Uterus (tissue), 3 donors: ENCODE measurements at regions not wholly inside any gene's neighbourhood (a gene's known extent, or its start where the extent isn't known, plus 50 kb on each side); places are given as distances from the start of the nearest gene placed in this dataset.

Source experiments
- DNase-seq, 2 donors: peaks; one replicate each; pipeline ENCODE4 v3.0.0-alpha.2; 2019 to 2020
- H3K27ac ChIP-seq, 2 donors: fragments of 200-600 bp; sonication (generic); 1 replicate in 1 of 2; 2 replicates in 1 of 2; pipeline ENCODE4 v1.5.1; 2016 to 2018
- H3K27me3 ChIP-seq, 2 donors: fragments of 200-600 bp; sonication (generic); one replicate each; pipeline ENCODE4 v1.5.1; 2018 to 2019; ENCODE audit warnings: control low read depth in 1 of 2
- H3K36me3 ChIP-seq, 2 donors: fragments of 200-600 bp; sonication (generic); one replicate each; pipeline ENCODE4 v1.5.1; 2019; ENCODE audit warnings: control low read depth in 1 of 2
- H3K4me1 ChIP-seq, 2 donors: fragments of 200-600 bp; sonication (generic); one replicate each; pipeline ENCODE4 v1.5.1; 2018 to 2019; ENCODE audit warnings: control low read depth in 1 of 2
- H3K4me3 ChIP-seq, 2 donors: fragments of 200-600 bp; sonication (generic); 1 replicate in 1 of 2; 2 replicates in 1 of 2; pipeline ENCODE4 v1.5.1; 2018 to 2019; ENCODE audit warnings: mild to moderate bottlenecking in 1 of 2
- H3K9me3 ChIP-seq, 2 donors: fragments of 200-600 bp; sonication (generic); one replicate each; pipeline ENCODE4 v1.5.1; 2019; ENCODE audit warnings: control low read depth in 1 of 2
- POLR2A ChIP-seq, 2 donors: fragments of 450-650 bp; IDR thresholded peaks; one replicate each; pipeline ENCODE4 v1.6.1; 2016; ENCODE audit warnings: antibody characterized with exemption in 2 of 2, mild to moderate bottlenecking in 1 of 2, moderate library complexity in 1 of 2
- intact Hi-C: fragments of 100-400 bp; cut with DNase I; formaldehyde crosslinking; loops from one replicate; pipeline ENCODE4 v1.15.1; 2023; ENCODE audit warnings: low total_unique reads
- TF ChIP-seq, protein P1 (sequence below), 4 experiments: fragments of 200-600 bp in 2 of 4; fragments of 450-650 bp in 2 of 4; sonication (generic) in 2 of 4; IDR thresholded peaks; one replicate each; pipeline ENCODE4 v1.5.1; 2016 to 2019; ENCODE audit warnings: antibody characterized with exemption in 4 of 4, mild to moderate bottlenecking in 2 of 4, moderate library complexity in 1 of 4
- donor health status: DM: yes; HTN: yes; CAD: no.

GRCh38 chr4:100889401-100889800, 371.6 kb upstream of the EMCN start:
- Histone ChIP-seq H3K27ac (no peak overlapping the region), H3K4me1 (no peaks in the 10 kb centered on the region), H3K36me3 (no peaks in the 10 kb centered on the region), H3K4me3 (no peak overlapping the region), H3K9me3 (peaks cover 0 to 6% of the 10 kb centered on the region in 2 donors), H3K27me3 (no peaks in the 10 kb centered on the region)
- intact Hi-C loops, result no loop called here
- TF ChIP-seq, protein P1, sequence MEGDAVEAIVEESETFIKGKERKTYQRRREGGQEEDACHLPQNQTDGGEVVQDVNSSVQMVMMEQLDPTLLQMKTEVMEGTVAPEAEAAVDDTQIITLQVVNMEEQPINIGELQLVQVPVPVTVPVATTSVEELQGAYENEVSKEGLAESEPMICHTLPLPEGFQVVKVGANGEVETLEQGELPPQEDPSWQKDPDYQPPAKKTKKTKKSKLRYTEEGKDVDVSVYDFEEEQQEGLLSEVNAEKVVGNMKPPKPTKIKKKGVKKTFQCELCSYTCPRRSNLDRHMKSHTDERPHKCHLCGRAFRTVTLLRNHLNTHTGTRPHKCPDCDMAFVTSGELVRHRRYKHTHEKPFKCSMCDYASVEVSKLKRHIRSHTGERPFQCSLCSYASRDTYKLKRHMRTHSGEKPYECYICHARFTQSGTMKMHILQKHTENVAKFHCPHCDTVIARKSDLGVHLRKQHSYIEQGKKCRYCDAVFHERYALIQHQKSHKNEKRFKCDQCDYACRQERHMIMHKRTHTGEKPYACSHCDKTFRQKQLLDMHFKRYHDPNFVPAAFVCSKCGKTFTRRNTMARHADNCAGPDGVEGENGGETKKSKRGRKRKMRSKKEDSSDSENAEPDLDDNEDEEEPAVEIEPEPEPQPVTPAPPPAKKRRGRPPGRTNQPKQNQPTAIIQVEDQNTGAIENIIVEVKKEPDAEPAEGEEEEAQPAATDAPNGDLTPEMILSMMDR (IDR thresholded peaks at IDR 0.05), result no peak
- no peak for TF ChIP-seq POLR2A (IDR thresholded peaks at IDR 0.05)
- DNase-seq, result no peak

DNA sequence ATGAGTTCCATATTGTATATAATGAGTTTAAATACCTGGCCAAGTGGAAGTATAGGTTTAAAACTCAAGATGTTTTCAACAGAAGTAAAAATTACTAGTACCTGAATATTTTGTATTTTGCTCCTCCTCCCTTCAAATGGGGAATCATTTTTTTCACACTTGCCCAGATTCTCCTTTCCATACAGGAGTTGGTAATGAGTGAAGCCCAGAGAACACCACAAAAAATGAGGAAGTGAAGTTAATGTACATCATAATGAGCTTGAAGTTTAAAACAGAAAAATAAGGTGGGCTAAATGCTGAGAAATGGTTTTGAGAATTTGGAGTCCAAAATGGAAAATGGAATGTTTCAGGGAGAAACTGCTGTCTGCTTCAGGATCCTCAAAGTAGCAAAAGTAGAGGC, 364.8 kb upstream of the EMCN start:
- Histone ChIP-seq H3K9me3 (no peaks in the 10 kb centered on the region), H3K27me3 (no peaks in the 10 kb centered on the region), H3K36me3 (no peaks in the 10 kb centered on the region), H3K27ac (no peak overlapping the region), H3K4me3 (no peak overlapping the region), H3K4me1 (no peaks in the 10 kb centered on the region)
- intact Hi-C loops, result no loop called here
- no peak for TF ChIP-seq POLR2A (IDR thresholded peaks at IDR 0.05)
- TF ChIP-seq, protein P1 (IDR thresholded peaks at IDR 0.05), result no peak
- DNase-seq, result no peak

GRCh38 chr4:100881283-100881682, 363.5 kb upstream of the EMCN start:
- Histone ChIP-seq H3K27ac (no peak overlapping the region), H3K4me3 (no peak overlapping the region), H3K9me3 (no peaks in the 10 kb centered on the region), H3K4me1 (no peaks in the 10 kb centered on the region), H3K36me3 (no peaks in the 10 kb centered on the region), H3K27me3 (no peaks in the 10 kb centered on the region)
- no peak for TF ChIP-seq POLR2A (IDR thresholded peaks at IDR 0.05)
- TF ChIP-seq, protein P1 (IDR thresholded peaks at IDR 0.05), result no peak
- intact Hi-C loops, result no loop called here
- no peak for DNase-seq

GRCh38 chr4:100880011-100880410, 362.2 kb upstream of the EMCN start:
- intact Hi-C loops, result no loop called here
- Histone ChIP-seq H3K27me3 (no peaks in the 10 kb centered on the region), H3K27ac (no peak overlapping the region), H3K36me3 (no peaks in the 10 kb centered on the region), H3K4me3 (no peak overlapping the region), H3K9me3 (no peaks in the 10 kb centered on the region), H3K4me1 (no peaks in the 10 kb centered on the region)
- no peak for DNase-seq
- TF ChIP-seq, protein P1 (IDR thresholded peaks at IDR 0.05), result no peak
- TF ChIP-seq POLR2A (IDR thresholded peaks at IDR 0.05), result no peak

DNA sequence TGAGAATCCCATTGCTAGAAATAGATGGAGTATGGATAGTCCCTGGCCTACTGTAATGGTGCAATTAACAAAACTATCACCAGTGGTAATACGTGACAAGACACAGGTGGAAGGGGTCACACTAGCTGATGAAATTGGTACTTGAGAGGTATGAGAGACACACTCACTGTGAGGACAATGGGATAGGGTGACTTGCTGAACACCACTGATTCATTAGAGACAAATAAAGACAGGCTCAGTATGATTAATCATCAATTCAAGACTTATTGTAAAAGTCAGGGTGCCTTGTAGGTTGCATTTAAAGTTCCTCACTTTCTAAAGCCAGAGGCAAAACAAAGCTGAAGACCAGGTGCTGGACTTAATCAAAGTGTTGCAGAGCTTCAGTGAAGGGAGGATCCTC, 361.6 kb upstream of the EMCN start:
- no peak overlapping the region for H3K4me3 ChIP-seq
- H3K36me3 ChIP-seq, result no peaks in the 10 kb centered on the region
- no peak for DNase-seq
- H3K27me3 ChIP-seq, result no peaks in the 10 kb centered on the region
- no peaks in the 10 kb centered on the region for H3K4me1 ChIP-seq
- H3K9me3 ChIP-seq, result no peaks in the 10 kb centered on the region
- no peak for TF ChIP-seq POLR2A (IDR thresholded peaks at IDR 0.05)
- intact Hi-C loops, result no loop called here
- no peak overlapping the region for H3K27ac ChIP-seq

DNA sequence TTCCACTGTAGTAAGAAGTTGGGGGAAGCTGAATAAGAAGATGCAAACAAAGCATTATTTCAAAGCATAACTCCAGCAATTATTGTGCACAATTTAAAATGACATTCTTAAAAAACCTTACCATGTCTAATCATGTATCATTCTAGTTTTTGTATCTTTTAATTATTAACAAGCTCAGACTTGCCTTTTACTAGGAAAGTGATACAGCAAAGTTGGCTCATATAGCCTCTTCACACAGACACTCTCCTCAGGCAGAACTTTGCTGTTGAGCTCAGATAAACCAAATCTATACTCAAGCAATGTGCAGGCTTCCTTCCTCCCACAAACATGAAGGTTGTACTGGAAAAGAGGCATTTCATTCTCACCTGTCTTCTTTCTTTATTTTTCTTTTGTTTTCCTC, 358.7 kb upstream of the EMCN start:
- DNase-seq, result no peak
- intact Hi-C loops, result no loop called here
- H3K27ac ChIP-seq, result no peak overlapping the region
- TF ChIP-seq, protein P1 (IDR thresholded peaks at IDR 0.05), result no peak
- TF ChIP-seq POLR2A (IDR thresholded peaks at IDR 0.05), result no peak
- no peak overlapping the region for H3K4me3 ChIP-seq
- no peaks in the 10 kb centered on the region for H3K36me3 ChIP-seq
- H3K27me3 ChIP-seq, result no peaks in the 10 kb centered on the region
- H3K9me3 ChIP-seq, result no peaks in the 10 kb centered on the region
- no peaks in the 10 kb centered on the region for H3K4me1 ChIP-seq
